GM04504 (cell line): ENCODE measurements at regions not wholly inside any gene's neighbourhood (a gene's known extent, or its start where the extent isn't known, plus 50 kb on each side); places are given as distances from the start of the nearest gene placed in this dataset.
A peak's percentile ranks its signal among the peaks of the same experiment; 100 is the strongest.

ENCODE experiments used
- DNase-seq: peaks from one replicate; pipeline ENCODE4 v3.0.0-alpha.2; 2012; ENCODE audit warnings: low read depth

DNA sequence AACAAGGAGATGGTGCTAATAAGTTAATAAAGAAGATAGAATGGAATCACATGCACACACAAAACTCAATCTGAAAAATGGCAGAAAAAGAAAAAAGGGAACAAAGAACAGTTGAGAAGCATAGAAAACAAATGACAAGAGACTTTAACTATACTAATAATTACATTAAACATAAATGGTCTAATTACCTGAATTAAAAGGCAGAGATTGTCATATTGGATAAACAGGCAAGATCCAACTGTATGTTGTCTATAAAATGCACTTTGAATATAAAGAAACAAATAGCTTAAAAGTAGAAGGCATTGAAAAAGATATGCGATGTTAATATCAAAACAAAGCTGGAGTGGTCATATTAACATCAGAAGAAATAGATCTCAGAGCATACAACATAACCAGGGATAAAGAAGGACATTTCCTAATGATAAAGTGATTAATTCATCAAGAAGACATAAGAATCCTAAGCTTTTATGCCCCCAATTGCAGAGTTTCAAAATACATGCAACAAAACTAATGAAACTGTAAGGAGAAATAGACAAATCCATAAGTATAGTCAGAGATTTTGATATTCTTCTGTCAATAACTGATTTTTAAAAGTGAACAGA lies 293.5 kb downstream of the PTPRU start:
- DNase-seq, result no peak

DNA sequence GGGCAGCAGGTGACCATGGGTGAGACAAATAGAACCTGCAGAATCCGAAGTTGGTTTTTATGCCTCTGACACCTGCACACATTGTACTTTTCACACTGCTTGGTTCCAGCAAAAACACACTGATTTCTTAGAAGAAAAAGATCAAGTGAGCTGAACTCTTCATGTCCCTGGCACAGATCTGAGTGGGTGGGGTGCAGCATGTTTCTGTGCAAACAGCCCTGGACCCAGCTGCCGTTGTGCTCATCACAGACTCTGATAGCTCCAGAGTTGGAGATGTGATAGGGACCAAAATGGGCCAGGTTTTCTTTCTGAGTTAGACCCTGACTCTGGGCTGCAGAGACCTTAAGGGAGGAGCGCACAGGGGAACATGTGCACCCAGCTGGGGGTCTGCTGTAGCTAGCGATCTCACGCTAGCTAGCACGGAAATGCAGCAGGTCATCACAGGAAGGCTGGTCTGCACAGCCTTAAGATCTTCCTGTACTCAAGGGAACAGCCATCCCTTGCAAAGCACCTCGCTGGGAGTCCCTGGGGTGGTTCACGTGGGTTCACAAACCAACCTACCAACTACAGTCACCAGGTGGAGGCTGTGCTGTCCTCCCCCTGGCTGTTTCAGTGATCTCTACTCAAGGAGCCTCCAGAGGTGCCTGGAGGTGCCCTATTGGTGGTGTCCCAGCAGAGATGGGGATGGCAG lies 291.1 kb downstream of the PTPRU start:
- no peak for DNase-seq

DNA sequence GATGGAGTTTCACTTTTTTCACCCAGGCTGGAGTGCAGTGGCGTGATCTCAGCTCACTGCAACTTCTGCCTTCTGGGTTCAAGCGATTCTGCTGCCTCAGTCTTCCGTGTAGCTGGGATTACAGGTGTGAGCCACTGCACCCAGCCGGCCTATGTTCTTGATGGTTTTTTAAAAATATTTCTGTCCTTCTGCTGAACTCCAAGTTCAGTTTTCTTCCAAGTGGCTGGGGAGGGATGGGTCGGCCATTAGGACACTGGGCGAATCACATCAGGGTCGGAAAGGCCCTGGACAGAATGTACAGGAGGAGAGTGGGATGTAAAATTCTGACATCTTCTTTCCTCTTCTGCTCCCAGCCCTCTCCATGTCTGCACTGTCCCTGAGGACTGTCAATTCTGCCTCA lies 289.6 kb downstream of the PTPRU start:
- DNase-seq, result no peak

DNA sequence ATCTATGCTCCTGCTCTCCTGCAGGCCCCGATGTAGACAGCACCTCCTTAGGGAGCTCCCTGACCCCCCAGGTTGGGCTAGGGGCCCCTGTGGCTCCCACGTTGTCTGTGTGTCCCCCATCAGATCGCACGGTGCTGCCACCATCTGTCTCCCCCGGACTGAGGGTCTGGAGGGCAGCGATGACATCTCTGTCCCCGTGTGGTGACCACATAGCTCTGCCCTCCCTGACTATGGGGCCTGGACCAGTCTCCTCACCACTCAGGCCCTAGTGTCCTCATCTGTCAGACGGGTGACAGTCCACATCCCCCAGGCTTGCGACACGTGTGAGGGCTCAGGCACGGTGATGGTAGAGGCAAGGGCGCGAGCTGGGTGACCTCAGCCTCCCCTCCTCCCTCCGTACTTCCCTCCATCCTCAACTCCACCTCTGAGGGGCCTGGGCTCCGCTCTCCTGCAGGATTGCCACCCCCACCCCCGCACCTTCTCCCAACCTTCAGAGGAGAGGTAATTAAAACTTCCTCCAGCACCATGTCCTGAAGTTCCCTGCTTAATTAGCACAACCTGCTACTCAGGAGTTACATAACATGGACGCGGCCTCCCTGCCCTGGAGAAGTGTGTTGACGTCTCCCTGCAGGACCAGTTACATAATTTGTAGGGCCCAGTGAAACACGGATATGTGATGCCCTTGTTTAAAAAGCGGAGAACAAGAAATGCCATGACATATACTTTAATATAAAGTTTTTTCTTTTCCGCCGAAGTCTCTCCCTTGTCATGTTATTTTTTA lies 288.2 kb downstream of the PTPRU start:
- DNase-seq, result no peak

DNA sequence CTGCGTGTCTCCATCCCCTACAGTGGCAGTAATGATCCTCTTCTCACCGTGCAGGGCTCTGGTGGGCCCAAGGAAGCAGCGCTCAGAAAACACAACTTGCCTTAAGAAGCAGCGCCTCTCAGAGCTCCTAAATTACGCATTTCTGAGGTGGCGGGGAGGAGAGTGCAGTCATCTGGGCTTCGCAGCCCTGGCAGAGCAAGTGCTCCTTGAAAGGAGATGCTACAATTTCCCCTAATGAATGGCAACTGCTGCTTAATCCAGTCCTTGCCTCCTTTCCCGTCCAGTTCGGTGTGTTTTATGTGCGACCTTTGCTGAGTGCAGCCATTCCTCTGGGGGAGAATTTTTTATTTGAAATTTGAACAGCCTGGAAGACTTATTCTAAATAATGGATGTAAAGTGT lies 287.3 kb downstream of the PTPRU start:
- DNase-seq, result no peak

DNA sequence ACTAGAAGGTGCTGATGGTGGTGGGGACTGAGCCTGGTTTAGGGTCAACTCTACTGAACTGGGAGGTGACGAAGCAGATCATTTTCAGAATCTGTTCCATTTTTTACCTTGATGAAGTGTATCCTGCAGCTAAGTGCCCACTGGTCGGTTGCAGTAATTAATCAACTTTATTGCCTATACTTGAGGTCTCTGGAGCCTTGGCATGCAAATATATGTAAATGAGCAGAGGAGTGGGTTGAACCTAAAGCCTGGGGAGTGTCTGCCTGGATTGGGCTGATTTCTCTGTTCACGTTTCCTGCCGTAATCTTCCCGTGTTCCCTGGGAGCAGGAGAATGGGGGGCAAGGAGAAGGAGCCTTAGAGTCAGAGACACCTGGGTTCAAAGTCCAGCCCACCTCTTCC lies 286.8 kb downstream of the PTPRU start:
- no peak for DNase-seq

DNA sequence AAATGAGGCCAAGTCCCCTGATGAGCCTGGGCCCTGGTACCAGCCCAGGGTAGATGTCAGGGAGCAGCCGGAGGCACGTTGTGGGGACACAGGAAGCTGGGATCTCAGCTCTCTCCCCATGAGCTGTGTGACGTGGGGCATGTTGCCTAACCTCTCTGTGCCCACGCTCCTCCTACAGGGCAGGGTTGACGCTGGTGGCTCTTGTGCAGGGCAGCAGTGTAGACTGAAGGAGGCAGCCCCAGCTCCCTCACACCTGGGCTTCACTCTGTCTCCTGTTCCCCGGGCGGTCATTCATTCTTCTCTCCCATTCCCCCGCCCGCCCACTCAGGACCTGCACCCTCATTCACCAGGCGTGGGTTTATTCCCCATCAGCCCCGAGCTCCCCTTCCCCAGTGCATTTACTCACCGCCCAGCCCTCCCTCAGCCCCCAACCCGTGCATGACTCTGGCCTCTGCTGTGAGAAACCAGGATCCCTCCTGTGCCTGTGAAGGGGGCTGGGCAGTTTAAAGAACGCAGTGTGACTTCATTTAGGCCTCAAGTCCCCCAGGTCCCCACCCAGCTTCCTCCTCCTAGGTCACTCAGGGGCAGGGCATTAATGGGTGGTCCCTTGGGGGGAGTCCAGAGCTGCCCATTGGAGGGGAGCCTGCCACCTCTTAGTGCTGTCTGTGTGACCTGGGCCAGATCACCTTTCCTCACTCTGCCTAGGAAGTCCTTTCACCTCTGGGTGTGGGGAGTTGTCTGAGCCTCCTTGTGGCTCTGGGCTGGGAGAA lies 285.7 kb downstream of the PTPRU start:
- no peak for DNase-seq

DNA sequence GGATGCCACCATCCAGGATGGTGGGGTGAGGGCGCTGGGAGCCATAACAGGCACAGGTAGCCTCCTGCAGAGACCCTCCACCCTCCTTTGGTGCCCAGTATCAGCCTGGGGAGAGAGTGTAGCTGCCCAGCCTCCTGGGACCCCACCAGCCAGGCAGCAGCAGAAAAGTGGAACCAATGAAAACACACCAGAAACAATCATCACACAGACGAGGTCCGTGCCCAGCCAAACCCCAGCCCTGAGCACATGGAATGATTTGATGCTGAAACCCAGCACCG lies 285.1 kb downstream of the PTPRU start:
- DNase-seq, result no peak

DNA sequence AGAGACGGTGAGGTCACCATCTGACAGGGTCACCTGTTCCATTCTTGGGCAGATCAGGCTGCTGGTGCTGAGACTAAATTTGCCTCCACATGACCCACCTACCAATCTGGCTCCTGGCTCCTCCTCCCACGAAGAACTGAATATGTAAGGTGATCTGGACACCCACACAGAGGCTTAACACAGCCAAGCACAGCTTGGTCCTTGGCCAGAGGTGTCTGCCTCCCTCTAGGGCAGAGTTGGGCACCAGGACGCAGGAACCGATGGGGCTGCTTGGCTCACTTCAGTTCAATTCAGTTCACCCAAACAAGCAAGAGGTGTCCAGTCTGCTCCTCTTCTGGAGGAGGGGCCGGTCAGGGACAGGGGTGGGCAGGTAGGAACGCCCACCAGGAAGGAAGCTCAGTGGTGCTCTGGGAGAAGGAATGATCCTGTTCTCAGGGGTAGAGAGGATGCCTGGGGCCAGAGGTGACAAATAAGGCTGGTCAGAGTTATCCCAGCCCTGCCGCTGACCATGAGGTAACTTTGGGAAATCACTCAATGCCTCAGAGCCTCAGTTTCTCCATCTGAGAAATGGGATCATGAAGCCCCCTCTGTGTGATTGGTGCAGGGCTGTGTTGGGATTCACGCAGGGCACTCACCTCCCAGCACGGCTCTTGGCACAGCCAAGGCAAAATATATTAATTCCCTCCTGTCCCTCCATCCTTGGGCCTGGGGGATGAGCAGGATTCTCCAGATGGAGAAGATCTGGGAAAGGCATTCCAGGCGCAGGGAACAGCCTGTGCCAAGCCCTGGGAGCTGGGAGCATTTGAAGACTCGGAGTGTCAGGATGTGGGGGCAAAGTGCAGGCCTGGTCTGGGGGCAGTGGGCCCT lies 284.5 kb downstream of the PTPRU start:
- DNase-seq, result no peak

DNA sequence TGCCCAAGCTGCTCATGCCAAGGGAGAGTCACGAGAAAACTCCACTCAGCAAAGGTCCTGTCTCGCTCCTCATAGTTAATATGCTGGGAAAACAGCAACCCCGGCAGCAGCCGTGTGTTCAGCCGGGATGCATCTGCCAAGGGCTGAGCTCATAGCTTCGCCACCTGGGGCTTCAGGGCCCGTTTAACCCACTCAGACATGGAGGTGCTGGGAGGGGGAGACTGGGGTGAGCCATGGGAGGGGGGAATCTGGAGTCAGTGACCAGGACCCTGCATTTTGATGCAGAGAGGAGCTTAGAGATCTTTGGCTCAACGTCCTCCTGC lies 283.4 kb downstream of the PTPRU start:
- no peak for DNase-seq

DNA sequence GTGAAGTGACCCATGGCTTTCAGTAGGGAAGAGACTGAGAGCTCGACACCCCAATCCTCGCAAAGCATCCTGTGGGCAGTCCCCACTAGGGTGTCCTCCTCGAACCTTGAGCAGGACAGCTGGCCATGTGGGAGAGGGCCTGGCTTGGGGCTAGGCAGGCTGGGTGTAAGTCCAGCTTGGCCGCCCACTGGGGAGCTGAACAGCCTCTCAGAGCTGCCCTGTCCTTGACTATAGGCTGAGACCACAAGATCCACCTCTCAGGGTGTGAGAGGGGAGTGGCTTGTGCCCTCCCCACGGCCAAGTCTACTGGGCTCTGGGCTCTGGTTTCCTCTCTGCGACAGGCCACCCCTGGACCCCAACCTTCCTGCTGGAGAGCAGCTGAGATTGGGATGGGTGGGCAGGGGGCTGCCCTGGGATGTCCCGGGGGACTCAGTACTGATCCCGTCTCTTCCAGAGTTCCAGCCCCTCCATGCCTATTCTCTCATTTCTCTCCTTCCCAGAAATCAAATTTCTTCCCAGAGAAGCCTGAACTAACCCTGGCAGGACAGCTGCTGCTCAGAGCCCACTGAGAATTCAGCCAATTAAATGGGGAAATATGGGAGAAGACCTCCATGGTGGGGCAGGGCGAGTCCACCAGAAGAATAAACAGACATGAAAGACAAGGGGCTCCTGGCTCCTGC lies 282.9 kb downstream of the PTPRU start:
- no peak for DNase-seq

DNA sequence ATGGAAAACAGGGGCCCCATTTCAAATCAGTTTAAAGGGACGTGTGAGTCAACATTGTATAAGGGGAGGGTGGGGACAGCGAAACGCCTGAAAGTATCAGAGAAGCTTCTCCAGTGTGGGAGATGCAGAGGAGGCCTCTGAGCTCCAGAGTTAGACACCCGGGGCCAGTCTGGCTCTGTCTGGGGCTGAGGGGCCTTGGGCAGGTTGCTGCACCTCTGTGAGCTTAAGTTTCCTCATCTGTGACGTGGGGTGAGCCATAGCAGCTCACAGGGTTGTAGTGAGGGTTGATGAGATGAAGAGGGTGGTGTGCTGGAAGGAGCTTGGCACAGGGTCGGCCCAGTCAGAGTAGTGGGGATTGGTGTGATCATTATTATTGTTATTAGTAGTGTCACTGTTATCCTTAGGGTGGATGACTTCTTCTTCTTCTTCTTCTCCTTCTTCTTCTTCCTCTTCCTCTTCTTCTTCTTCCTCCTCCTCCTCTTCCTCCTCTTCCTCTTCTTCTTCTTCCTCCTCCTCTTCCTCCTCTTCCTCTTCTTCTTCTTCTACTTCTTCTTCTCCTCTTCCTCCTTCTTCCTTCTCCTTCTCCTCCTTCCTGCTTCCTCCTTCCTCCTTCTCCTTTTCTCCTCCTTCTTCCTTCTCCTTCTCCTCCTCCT lies 282.0 kb downstream of the PTPRU start:
- DNase-seq, result no peak

DNA sequence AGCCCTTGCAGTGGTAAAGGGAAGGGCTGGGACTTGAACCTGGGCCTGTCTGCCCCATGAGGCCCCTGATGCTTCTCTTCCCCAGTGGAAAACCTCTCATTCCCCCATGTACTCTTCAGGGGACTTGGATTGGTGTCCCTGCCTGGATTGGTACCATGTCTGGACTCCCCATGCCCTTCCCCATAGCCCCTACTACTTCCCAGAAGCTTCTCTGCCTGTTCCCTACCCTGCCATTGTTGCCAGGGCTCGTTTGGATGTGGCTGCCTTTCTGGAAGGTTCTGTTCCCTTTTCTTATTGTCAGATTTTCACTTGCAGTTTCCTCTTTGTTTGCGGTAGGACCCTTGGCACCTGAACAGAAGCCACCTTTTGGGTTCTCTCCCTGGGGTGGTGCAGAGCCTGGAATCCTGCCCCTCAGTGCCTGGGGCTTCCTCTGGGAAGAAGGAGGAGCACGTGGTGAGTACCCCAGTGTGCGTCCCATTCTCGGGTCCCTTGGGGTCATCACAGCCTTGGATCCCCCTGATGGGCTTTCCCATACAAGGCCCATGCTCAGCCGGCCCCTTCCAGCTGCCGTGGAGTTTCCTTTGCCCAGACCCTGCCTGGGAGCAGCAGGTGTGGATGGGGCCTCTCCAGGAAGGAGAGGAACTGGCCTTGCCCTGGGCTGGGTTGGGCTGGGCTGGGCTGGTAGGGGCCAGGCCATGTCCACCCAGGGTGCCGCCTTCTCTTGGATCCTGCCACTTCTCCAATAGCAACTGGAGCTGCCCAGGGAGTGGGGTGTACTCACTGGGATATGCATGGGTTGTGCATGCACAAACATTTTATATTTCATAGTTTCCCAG lies 281.1 kb downstream of the PTPRU start:
- DNase-seq, result no peak

DNA sequence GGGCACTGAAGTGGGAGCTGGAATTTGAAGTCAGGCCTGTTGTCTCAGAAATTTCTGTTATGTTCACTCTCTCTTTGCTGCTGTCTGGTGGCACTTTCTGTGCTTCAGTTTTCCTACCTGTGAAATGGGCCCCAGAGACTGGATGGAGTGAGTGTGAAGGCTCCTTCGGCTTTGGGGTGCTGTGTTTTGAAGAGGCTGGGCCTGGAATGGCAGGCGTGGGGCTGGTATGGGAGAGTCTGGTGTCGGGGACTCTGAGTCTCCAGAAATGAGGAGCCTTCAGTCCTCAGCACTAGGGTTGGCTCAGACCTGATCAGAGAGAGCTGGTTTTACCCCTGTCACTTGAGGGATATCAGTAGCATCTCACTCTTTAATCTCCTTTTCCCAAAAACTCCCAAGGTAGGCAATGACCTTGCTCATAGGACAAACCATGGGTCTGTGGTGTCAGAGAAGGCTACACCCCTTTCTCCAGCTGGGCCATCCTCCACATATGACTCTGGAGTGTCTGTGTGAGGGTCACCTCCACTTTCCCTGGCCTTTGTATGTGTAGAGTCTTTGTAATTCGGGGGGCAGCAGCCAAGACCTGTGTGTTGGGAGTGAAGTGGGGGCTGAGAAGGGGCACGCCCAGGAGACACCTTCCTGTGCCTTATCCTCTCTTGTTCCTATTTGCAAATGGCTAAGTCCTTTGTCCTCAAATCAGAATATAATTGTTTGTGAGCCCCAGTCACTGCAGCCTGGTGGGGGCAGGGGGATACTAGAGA lies 279.9 kb downstream of the PTPRU start:
- no peak for DNase-seq

DNA sequence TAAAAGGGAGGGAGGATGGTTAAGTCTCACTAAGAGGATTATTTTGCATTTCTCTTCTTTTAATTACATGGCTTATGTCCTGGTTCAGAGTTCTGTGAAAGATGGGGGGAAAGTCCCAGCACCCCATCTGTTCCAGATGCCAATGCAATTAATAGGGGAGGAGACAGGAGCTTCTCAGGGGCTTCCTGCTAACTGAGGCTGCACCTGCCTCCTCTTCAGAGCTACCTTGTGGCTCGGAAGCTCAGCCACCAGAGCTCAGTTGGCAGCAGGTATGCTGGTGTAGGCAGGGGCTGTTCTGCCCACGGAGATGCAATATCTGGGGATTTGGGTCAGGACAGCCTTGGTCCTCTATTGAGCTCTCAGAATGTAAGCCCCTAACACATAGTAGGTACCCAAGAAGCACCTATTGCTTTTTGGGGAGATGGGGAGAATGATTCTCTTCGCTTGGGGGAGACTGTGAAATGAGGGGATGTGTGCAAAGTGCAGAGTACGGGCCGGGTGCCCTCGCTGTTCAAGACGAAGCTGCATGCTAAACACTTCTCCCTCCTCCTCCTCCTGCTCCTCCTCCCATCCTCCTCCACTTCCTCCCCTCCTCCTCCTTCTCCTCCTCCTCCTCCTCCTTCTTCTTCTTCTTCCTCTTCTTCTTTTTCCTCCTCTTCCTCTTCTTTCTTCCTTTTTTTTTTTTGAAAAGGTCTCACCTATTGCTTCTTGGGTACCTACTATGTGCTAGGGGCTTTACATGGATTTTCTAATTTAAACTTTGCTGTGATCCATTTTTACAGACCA lies 279.0 kb downstream of the PTPRU start:
- no peak for DNase-seq

DNA sequence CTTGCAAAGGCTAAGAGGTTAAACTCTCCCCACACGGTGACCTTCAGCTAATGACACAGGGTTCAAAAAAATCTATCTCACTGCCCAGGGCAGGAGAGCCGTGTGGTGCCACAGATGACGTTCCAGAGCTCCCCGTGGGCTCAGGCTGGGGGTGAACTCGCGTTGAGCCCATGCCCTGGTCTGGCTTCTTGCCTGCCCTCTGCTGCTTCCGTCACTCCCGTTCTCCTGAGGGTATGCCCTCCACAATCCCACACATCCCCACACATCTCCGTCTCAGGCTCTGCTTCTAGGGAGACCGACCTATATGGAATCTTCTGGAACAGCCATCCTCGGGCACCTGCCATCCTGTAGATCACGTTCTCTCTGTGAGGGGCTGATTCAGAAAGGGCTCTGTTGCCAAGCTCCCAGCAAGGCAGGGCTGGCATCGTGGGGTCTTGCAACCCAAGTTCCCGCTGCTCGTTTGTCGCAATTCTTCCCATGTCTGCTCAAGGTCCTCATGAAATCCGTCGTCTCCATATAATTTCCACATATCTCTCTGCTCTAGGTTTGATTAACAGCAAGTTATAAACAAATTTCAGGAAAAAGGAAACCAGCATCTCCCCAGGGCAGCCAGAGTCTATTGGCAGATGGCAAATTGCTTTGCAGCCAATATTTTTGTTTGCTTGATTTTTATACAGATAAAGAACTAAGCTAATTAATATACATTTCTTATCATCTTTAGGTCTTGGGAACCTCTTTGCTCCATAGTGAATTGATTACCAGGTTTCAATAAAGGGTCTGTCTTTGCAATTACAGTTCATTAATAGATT lies 278.2 kb downstream of the PTPRU start:
- no peak for DNase-seq

DNA sequence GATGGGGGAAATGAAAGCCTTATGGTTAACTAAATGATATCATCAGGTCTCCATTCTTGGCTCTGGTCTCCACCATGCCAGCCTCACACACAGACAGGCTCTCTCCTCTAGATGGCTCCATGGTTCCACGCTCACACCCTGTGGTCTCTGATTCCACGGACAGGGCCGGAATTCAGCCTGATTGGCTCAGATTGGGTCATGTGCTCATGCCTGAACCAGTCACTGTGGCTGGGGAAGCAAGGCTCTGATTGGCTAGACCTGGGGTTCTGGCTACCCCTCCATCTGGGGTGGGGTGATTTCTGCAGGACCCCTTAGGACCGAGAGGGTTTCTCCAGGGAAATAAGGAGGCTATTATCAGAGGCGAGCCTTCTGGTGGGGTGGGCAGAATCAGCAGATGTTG lies 277.0 kb downstream of the PTPRU start:
- peak; percentile 35 for DNase-seq

DNA sequence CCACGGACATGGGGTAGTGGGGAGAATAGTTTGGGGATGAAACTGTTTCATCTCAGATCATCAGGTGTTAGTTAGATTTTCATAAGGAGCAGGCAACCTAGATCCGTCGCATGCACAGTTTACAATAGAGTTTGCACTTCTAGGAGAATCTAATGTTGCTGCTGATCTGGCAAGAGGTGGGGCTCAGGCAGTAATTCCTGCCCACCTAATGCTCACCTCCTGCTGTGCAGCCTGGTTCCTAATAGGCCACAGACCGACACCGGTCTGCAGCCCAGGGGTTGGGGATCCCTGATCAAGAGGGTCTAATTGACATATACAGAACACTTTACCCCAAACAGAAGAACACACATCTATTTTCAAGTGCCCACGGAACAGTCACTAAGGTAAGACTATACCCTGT lies 275.1 kb downstream of the PTPRU start:
- DNase-seq, result no peak
